ENCODE measurements at regions not wholly inside any gene's neighbourhood (a gene's known extent, or its start where the extent isn't known, plus 50 kb on each side); places are given as distances from the start of the nearest gene placed in this dataset.

DNA sequence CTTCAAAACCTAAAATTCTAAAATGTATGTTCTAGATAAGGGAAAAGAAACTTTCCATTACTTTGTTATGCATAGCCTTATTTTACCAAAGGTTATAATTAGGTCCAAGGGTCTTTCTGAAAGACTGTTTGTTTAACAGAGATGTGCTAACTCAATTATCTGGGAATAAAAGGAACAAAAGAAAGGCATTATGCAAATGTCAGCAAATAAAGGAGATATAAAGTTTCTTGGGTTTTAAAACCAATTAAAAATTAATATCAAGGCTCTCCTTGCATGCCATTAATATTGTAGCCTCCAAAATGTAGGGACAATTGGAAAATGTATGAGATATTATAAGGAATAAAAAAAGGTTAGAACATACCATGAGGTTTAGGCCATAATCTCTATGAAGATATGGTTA is 87.8 kb upstream of the DOCK10 start:
- Histone ChIP-seq H3K9me1 (ENCODE audit: control insufficient read depth, insufficient read depth, low read length) (no peaks in the 10 kb centered on the region), H3K4me2 (ENCODE audit: insufficient read depth, low read length) (no peak overlapping the region), H3K79me2 (ENCODE audit: control insufficient read depth, insufficient read depth, low read length) (no peaks in the 10 kb centered on the region), H3K4me3 (no peak overlapping the region), H4K20me1 (replicated peaks; ENCODE audit: control insufficient read depth, insufficient read depth, low read length) (no peaks in the 10 kb centered on the region), H2AFZ (ENCODE audit: low read depth, low read length) (no peak overlapping the region), H3K9ac (ENCODE audit: insufficient read depth in 1 of 2, low read depth in 2 of 2, low read length in 2 of 2) (no peak overlapping the region), H3K27ac (ENCODE audit: extremely low read depth, low read depth, low read length) (no peak overlapping the region), H3K36me3 (ENCODE audit: control insufficient read depth, insufficient read depth, low read length) (no peaks in the 10 kb centered on the region), H3K27me3 (ENCODE audit: control insufficient read depth in 2 of 2, insufficient read depth in 2 of 2, low read length in 2 of 2) (no peaks in the 10 kb centered on the region), H3K4me1 (replicated peaks in 1 of 2; ENCODE audit: control insufficient read depth in 2 of 2, insufficient read depth in 2 of 2, low read length in 2 of 2) (no peaks in the 10 kb centered on the region), H3K9me3 (replicated peaks; ENCODE audit: control insufficient read depth, insufficient read depth, low read depth, low read length) (no peaks in the 10 kb centered on the region)
- in situ Hi-C loops (cut with MboI) (no loop called here), intact Hi-C loops (cut with micrococcal nuclease) (no loop called here)
- DNase-seq (ENCODE audit: extremely low read depth in 1 of 4, low spot score in 3 of 4) (no peak), FAIRE-seq (no peak), ATAC-seq (no peak)
- no TSS peak for BruUV-seq (replicated peaks)
- POLR2A ChIA-PET, result interaction anchor here (0.7 kb wide), 1 partner anchor 912 kb away, joined by 3 read pairs; no protein-coding TSS in a partner anchor
- TF ChIP-seq SRSF7 (optimal IDR thresholded peaks at IDR 0.05; ENCODE audit: low read depth, low read length) (no peak), FOXK2 (conservative IDR thresholded peaks at IDR 0.05 in 1 of 2, IDR thresholded peaks at IDR 0.05 in 1 of 2; ENCODE audit: low read depth in 2 of 2) (no peak), ZNF584 (CRISPR knock-in tag; IDR thresholded peaks at IDR 0.05; ENCODE audit: low read depth) (no peak), SETDB1 (IDR thresholded peaks at IDR 0.05; ENCODE audit: low read length) (no peak), HIVEP1 (CRISPR knock-in tag; IDR thresholded peaks at IDR 0.05) (no peak), REST (IDR thresholded peaks at IDR 0.05; ENCODE audit: borderline replicate concordance) (no peak), REST (CRISPR knock-in tag; IDR thresholded peaks at IDR 0.05; ENCODE audit: low read depth) (no peak), PHB (CRISPR knock-in tag; IDR thresholded peaks at IDR 0.05) (no peak), HMG20A (CRISPR knock-in tag; conservative IDR thresholded peaks at IDR 0.05) (no peak), KLF6 (CRISPR knock-in tag; IDR thresholded peaks at IDR 0.05; ENCODE audit: borderline replicate concordance) (no peak), ETV6 (IDR thresholded peaks at IDR 0.05; ENCODE audit: borderline replicate concordance in 1 of 2, low read depth in 2 of 2, low read length in 1 of 2) (no peak), ETV6 (CRISPR knock-in tag; IDR thresholded peaks at IDR 0.05; ENCODE audit: borderline replicate concordance) (no peak), TFE3 (CRISPR knock-in tag; IDR thresholded peaks at IDR 0.05) (no peak)
- CTCF ChIA-PET (ENCODE audit: low intra/inter-chr PET ratio), result no interaction called here
